ENCODE measurements at regions not wholly inside any gene's neighbourhood (a gene's known extent, or its start where the extent isn't known, plus 50 kb on each side); places are given as distances from the start of the nearest gene placed in this dataset.

DNA sequence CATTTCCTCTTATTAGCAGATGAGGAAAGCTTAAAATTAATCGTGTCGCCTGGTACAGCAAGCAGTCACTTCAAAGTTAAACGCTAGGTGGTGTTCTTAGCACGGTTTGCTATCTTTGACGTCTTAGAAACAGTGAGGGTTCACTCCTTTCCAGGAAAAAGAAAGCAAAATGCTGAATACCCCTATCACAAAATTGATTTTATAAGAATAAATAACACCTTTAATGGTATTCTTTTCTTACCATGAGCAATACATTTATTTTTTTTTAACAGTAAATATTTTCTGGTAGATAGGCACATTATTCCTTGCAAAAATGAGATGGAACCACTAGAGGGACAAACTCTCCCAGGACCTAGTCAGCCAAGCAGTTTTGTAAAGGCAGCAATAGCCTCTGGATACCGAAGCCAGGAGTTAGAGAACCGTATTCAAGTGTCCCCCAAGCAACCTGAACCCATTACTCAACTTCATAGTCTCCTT lies 153.9 kb downstream of the KDR start:
- peak; percentile 64 to 78 for ATAC-seq
- DNase-seq: no peak
- intact Hi-C loops (cut with DNase I): loop anchor here (10.0 kb wide), 1 partner anchor 353 kb away; no protein-coding TSS in a partner anchor

DNA sequence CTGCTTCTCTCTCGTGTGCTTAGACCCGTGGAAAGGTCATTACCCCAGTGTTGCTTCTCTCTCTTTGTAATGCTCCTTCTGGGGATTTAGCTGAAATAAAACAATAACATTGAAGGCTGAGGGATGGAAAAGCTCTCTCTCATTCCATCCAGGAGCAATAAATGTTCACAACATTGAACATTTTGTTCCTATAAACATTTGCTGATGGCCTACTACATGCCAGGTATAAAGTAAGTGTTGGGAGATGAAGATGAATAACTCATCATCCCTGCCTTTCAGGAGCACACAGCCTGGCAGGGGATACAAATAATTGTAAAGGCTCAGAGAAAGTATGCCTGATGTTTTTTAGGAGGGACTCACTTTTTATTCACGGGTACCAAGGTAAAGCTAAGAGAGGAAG lies 158.1 kb downstream of the KDR start:
- H3K36me3 ChIP-seq: no peaks in the 10 kb centered on the region
- intact Hi-C loops (cut with DNase I): no loop called here
- H3K27me3 ChIP-seq (ENCODE audit: low read depth): no peaks in the 10 kb centered on the region
- H3K4me1 ChIP-seq: no peaks in the 10 kb centered on the region
- ATAC-seq (no peak), DNase-seq (no peak)
- H3K4me3 ChIP-seq: no peak overlapping the region
- H3K27ac ChIP-seq: no peak overlapping the region
- H3K9me3 ChIP-seq: no peaks in the 10 kb centered on the region
- TF ChIP-seq, protein P1, sequence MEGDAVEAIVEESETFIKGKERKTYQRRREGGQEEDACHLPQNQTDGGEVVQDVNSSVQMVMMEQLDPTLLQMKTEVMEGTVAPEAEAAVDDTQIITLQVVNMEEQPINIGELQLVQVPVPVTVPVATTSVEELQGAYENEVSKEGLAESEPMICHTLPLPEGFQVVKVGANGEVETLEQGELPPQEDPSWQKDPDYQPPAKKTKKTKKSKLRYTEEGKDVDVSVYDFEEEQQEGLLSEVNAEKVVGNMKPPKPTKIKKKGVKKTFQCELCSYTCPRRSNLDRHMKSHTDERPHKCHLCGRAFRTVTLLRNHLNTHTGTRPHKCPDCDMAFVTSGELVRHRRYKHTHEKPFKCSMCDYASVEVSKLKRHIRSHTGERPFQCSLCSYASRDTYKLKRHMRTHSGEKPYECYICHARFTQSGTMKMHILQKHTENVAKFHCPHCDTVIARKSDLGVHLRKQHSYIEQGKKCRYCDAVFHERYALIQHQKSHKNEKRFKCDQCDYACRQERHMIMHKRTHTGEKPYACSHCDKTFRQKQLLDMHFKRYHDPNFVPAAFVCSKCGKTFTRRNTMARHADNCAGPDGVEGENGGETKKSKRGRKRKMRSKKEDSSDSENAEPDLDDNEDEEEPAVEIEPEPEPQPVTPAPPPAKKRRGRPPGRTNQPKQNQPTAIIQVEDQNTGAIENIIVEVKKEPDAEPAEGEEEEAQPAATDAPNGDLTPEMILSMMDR (IDR thresholded peaks at IDR 0.05): no peak

More for the DNA sequence above, 153.9 kb downstream of the KDR start:
- no peak overlapping the region for H3K4me3 ChIP-seq
- no peaks in the 10 kb centered on the region for H3K4me1 ChIP-seq
- no peaks in the 10 kb centered on the region for H3K27me3 ChIP-seq (ENCODE audit: low read depth)
- H3K9me3 ChIP-seq: no peaks in the 10 kb centered on the region
- H3K27ac ChIP-seq: no peak overlapping the region
- no peaks in the 10 kb centered on the region for H3K36me3 ChIP-seq
- TF ChIP-seq, protein P1 (IDR thresholded peaks at IDR 0.05): peak; percentile 64

DNA sequence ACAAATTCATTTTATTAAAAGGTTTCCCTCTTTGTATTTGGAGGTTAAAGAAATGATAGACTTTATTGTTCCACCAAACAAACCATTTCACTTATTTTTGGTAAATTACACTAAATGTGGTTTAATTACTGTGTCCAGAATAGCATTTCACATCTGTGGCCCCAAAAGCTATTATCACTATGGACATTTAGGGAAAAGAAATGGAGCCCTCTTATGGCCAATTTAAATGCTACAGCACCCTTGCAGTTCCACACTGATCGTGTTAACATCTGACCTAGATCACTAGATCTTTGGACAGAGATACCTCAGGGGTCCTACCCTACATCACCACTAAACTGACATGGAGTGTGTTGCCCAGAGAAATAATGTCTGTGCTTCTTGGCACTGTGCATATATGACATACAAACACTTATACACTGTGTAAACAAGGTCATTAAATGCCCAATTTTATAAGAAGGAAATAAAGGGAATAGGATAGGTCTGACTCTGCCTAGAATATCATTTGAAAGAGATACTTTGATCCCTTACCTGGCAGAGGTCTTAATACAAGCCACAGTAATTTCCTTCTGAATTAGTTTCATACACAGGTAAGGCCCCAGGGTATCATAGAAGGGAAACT lies 163.9 kb downstream of the KDR start:
- no peaks in the 10 kb centered on the region for H3K36me3 ChIP-seq
- no peak overlapping the region for H3K27ac ChIP-seq
- no peak for DNase-seq
- no peaks in the 10 kb centered on the region for H3K27me3 ChIP-seq (ENCODE audit: low read depth)
- no peaks in the 10 kb centered on the region for H3K4me1 ChIP-seq
- no peak overlapping the region for H3K4me3 ChIP-seq
- peak in 1 of 2 donors; percentile 34 for ATAC-seq
- H3K9me3 ChIP-seq: no peaks in the 10 kb centered on the region
- TF ChIP-seq, protein P1 (IDR thresholded peaks at IDR 0.05): peak; percentile 56
- intact Hi-C loops (cut with DNase I): no loop called here

DNA sequence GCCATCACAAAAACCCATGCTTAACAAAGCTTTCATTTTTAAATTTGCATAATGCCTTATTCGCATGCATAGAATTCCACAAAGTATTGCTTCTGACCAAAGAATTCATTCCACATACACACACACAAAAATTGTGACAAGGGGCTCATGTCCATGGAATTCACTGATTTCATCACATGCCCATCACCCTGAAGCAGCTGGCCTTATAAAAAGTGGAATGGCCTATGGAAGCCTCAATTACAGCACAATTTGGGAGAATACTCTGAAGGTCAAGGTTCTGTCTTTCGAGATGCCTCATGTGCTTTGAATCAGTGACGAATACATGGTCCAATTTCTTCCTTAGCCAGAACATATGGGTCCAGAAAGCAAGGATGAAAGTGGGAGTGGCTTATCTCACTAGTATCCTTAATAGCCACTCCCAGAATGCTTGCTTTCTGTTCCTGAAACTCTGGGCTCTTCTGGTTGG lies 165.7 kb downstream of the KDR start:
- Histone ChIP-seq H3K27me3 (ENCODE audit: low read depth) (no peaks in the 10 kb centered on the region), H3K4me3 (no peak overlapping the region), H3K9me3 (no peaks in the 10 kb centered on the region), H3K36me3 (no peaks in the 10 kb centered on the region), H3K27ac (no peak overlapping the region), H3K4me1 (no peaks in the 10 kb centered on the region)
- no peak for DNase-seq
- TF ChIP-seq, protein P1 (IDR thresholded peaks at IDR 0.05): no peak
- intact Hi-C loops (cut with DNase I): no loop called here
- no peak for ATAC-seq

DNA sequence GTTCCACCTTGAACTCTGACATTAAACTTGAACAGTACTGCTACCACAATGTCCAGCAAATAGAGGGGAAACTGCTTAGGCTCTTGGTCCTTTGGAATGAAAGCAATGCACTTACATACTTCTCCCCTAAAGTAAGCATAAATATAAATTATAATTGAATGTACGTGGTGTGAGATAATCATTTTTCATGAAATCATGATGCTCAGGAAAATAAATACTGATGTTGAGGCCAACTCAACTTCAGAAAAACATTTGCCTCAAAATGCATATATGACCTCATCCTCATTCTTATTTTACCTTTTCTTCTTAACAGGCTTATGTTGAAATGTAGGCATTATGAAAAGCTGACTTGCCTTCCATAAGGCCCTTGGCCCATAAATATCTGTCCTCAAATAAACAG lies 166.3 kb downstream of the KDR start:
- DNase-seq: no peak
- TF ChIP-seq, protein P1 (IDR thresholded peaks at IDR 0.05): no peak
- H3K36me3 ChIP-seq: no peaks in the 10 kb centered on the region
- H3K27me3 ChIP-seq (ENCODE audit: low read depth): no peaks in the 10 kb centered on the region
- intact Hi-C loops (cut with DNase I): no loop called here
- H3K4me1 ChIP-seq: no peaks in the 10 kb centered on the region
- H3K27ac ChIP-seq: no peak overlapping the region
- no peak overlapping the region for H3K4me3 ChIP-seq
- ATAC-seq: no peak
- no peaks in the 10 kb centered on the region for H3K9me3 ChIP-seq

All from lower lobe of right lung (tissue), 2 donors.